OCI-LY1 (cell line): ENCODE measurements at regions not wholly inside any gene's neighbourhood (a gene's known extent, or its start where the extent isn't known, plus 50 kb on each side); places are given as distances from the start of the nearest gene placed in this dataset.

Experiments
- H2AFZ ChIP-seq: fragments of 200-600 bp; sonication (generic), shearing (Covaris generic); 2 replicates; pipeline ENCODE4 v1.6.0; 2014; ENCODE audit warnings: antibody characterized with exemption, mild to moderate bottlenecking, low read length
- H3F3A ChIP-seq: fragments of 200-600 bp; sonication (generic), shearing (Covaris generic); 2 replicates; pipeline ENCODE4 v1.6.0; 2014; ENCODE audit warnings: mild to moderate bottlenecking, antibody characterized with exemption, low read length, moderate library complexity; ENCODE audit not compliant: insufficient read depth
- H3K27ac ChIP-seq: fragments of 200-600 bp; sonication (generic); 2 replicates; pipeline ENCODE4 v1.5.1; 2014; ENCODE audit warnings: low read length, mixed run types, mild to moderate bottlenecking, low read depth; ENCODE audit not compliant: poor library complexity, severe bottlenecking
- H3K27me3 ChIP-seq: fragments of 200-600 bp; sonication (generic); 2 replicates; pipeline ENCODE4 v1.6.0; 2014; ENCODE audit warnings: antibody characterized with exemption, mild to moderate bottlenecking, low read length, moderate library complexity; ENCODE audit not compliant: insufficient read depth
- H3K36me3 ChIP-seq: fragments of 200-600 bp; sonication (generic); 2 replicates; pipeline ENCODE4 v1.6.1; 2014; ENCODE audit warnings: mild to moderate bottlenecking, antibody characterized with exemption, low read length, moderate library complexity, mixed read lengths; ENCODE audit not compliant: insufficient read depth
- H3K4me1 ChIP-seq: fragments of 200-600 bp; sonication (generic); 2 replicates; pipeline ENCODE4 v1.5.1; 2014; ENCODE audit warnings: mild to moderate bottlenecking, low read length, moderate library complexity; ENCODE audit not compliant: insufficient read depth, severe bottlenecking
- H3K4me2 ChIP-seq: fragments of 200-600 bp; sonication (generic), shearing (Covaris generic); 2 replicates; pipeline ENCODE4 v1.6.1; 2014; ENCODE audit warnings: low read length
- H3K4me3 ChIP-seq: fragments of 200-600 bp; sonication (generic); 2 replicates; pipeline ENCODE4 v1.5.1; 2014; ENCODE audit warnings: low read length, low read depth, mild to moderate bottlenecking, mixed read lengths; ENCODE audit not compliant: poor library complexity, severe bottlenecking
- H3K79me2 ChIP-seq: fragments of 200-600 bp; shearing (Covaris generic); 2 replicates; pipeline ENCODE4 v1.6.1; 2016; ENCODE audit warnings: mixed run types, low read length, mixed read lengths; ENCODE audit not compliant: insufficient read depth
- H3K9ac ChIP-seq: fragments of 200-600 bp; sonication (generic), shearing (Covaris generic); 2 replicates; pipeline ENCODE4 v1.6.1; 2014; ENCODE audit warnings: mild to moderate bottlenecking, low read length, mixed read lengths
- H3K9me2 ChIP-seq: fragments of 200-600 bp; sonication (generic), shearing (Covaris generic); 2 replicates; pipeline ENCODE4 v1.6.1; 2014; ENCODE audit warnings: low read depth, mild to moderate bottlenecking, low read length, mixed read lengths
- H3K9me3 ChIP-seq: fragments of 200-600 bp; shearing (Covaris generic); 2 replicates; pipeline ENCODE4 v1.6.1; 2014; ENCODE audit warnings: low read length, mixed read lengths
- H4K20me1 ChIP-seq: fragments of 200-600 bp; sonication (generic), shearing (Covaris generic); 2 replicates; pipeline ENCODE4 v1.6.0; 2016; ENCODE audit warnings: mild to moderate bottlenecking, low read length; ENCODE audit not compliant: insufficient read depth
- EZH2 ChIP-seq: fragments of 200-600 bp; sonication (generic), shearing (Covaris generic); IDR thresholded peaks from 2 replicates; pipeline ENCODE4 v1.8.0; 2017; ENCODE audit warnings: borderline replicate concordance, mixed run types, mild to moderate bottlenecking, antibody characterized with exemption, low read length, moderate library complexity, mixed read lengths
- TF ChIP-seq, protein P1 (sequence below): fragments of 200-600 bp; sonication (generic), shearing (Covaris generic); IDR thresholded peaks from 2 replicates; pipeline ENCODE4 v1.5.1; 2017; ENCODE audit warnings: mild to moderate bottlenecking, antibody characterized with exemption, low read length, moderate library complexity, mixed read lengths

DNA sequence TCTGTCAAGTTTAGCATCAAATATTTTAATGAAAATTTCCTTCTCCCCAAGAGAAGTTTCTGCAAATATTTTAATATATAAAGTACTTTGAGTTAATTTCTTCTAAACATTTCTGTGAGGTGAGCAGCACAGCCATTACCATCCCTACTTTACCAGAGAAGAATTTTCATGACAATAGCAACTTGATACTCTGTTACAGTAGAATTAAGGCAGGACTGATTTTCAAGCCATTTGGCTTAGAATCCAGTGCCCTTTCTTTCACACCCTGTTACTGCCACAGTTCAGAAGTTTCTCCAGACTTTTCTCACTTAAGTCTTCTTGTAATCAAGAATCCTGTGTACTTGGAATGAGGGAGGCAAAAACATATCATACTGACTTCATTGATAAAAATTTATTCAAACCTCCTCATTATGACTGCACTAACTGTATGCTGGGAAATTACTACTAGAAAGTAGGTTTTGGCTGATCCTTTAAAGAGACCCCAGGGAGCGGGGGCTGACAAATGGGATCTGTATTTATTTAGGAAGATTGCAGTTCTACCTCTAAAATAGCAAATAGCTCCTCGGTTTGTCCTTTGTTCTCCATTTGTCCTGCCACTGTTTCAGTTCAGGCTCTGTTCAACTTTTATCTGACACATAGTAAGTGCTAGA lies 557.0 kb upstream of the SGO1 start:
- Histone ChIP-seq H3K9ac (no peak overlapping the region), H3K4me1 (no peaks in the 10 kb centered on the region), H2AFZ (no peak overlapping the region), H4K20me1 (no peaks in the 10 kb centered on the region), H3K27ac (no peak overlapping the region), H3K9me3 (no peaks in the 10 kb centered on the region), H3K9me2 (no peaks in the 10 kb centered on the region), H3F3A (no peaks in the 10 kb centered on the region), H3K36me3 (no peaks in the 10 kb centered on the region), H3K4me2 (no peak overlapping the region), H3K4me3 (no peak overlapping the region), H3K27me3 (no peaks in the 10 kb centered on the region), H3K79me2 (no peaks in the 10 kb centered on the region)
- TF ChIP-seq, protein P1, sequence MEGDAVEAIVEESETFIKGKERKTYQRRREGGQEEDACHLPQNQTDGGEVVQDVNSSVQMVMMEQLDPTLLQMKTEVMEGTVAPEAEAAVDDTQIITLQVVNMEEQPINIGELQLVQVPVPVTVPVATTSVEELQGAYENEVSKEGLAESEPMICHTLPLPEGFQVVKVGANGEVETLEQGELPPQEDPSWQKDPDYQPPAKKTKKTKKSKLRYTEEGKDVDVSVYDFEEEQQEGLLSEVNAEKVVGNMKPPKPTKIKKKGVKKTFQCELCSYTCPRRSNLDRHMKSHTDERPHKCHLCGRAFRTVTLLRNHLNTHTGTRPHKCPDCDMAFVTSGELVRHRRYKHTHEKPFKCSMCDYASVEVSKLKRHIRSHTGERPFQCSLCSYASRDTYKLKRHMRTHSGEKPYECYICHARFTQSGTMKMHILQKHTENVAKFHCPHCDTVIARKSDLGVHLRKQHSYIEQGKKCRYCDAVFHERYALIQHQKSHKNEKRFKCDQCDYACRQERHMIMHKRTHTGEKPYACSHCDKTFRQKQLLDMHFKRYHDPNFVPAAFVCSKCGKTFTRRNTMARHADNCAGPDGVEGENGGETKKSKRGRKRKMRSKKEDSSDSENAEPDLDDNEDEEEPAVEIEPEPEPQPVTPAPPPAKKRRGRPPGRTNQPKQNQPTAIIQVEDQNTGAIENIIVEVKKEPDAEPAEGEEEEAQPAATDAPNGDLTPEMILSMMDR = no peak
- no peak for TF ChIP-seq EZH2

DNA sequence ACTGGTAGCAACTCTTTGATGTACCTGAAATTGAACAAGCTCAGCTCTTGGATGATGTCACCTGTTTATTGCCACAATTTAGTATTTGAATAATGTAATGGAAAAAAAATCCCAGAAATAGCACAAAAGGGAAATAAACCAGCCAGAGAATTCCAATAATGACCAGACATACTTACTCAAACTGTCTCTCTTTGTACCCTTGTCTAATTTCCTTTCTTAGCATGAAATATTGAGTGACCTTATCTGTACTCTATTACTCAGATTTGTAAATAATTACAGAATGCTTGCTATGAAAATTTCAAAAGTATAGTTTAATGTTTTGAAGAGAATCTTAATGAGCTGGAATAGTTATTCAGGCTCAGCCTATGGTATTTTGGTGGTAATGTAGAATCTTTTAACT lies 555.4 kb upstream of the SGO1 start:
- Histone ChIP-seq H3K9ac (no peak overlapping the region), H3K4me1 (no peaks in the 10 kb centered on the region), H3K4me2 (no peak overlapping the region), H3K9me3 (no peaks in the 10 kb centered on the region), H3K9me2 (no peaks in the 10 kb centered on the region), H3K27me3 (no peaks in the 10 kb centered on the region), H3F3A (no peaks in the 10 kb centered on the region), H3K4me3 (no peak overlapping the region), H3K79me2 (no peaks in the 10 kb centered on the region), H3K36me3 (no peaks in the 10 kb centered on the region), H3K27ac (no peak overlapping the region), H2AFZ (no peak overlapping the region), H4K20me1 (no peaks in the 10 kb centered on the region)
- TF ChIP-seq, protein P1 = no peak
- no peak for TF ChIP-seq EZH2

DNA sequence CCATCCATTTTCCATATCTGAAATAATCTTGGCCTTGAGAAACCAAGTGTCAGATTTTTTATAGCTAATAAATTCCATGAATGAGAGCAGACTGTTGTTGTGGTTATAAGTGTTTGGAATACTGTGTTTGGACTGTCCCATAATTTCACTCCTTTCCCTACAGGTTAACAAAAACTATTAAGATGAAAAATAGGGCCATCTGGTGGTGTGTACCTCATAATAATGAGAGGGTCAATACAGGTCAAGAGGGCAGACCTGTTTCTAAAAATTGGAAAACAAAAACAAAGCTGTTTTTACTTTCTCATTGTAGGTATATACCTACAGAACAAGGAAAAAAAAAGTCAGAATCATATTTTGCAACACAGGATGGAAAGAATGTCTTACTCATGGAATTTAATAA lies 553.8 kb upstream of the SGO1 start:
- no peak overlapping the region for H2AFZ ChIP-seq
- no peak overlapping the region for H3K4me2 ChIP-seq
- TF ChIP-seq EZH2 = no peak
- TF ChIP-seq, protein P1 = no peak; the same call in 1 of the 2 replicates
- no peak overlapping the region for H3K27ac ChIP-seq
- no peak overlapping the region for H3K9ac ChIP-seq
- no peaks in the 10 kb centered on the region for H3K79me2 ChIP-seq
- H3F3A ChIP-seq = no peaks in the 10 kb centered on the region
- no peaks in the 10 kb centered on the region for H3K9me3 ChIP-seq
- H3K4me1 ChIP-seq = no peaks in the 10 kb centered on the region
- H3K9me2 ChIP-seq = no peaks in the 10 kb centered on the region
- H3K36me3 ChIP-seq = no peaks in the 10 kb centered on the region
- no peaks in the 10 kb centered on the region for H4K20me1 ChIP-seq
- no peak overlapping the region for H3K4me3 ChIP-seq
- no peaks in the 10 kb centered on the region for H3K27me3 ChIP-seq
